ENCODE measurements at regions not wholly inside any gene's neighbourhood (a gene's known extent, or its start where the extent isn't known, plus 50 kb on each side); places are given as distances from the start of the nearest gene placed in this dataset.
A peak's percentile ranks its signal among the peaks of the same experiment; 100 is the strongest.

GRCh38 chr17:51487947-51488346 lies 227.6 kb downstream of the UTP18 start:
- TF ChIP-seq CTCF (conservative IDR thresholded peaks at IDR 0.05) (peak; percentile 63), ZFX (IDR thresholded peaks at IDR 0.05) (no peak)
